ENCODE measurements at regions not wholly inside any gene's neighbourhood (a gene's known extent, or its start where the extent isn't known, plus 50 kb on each side); places are given as distances from the start of the nearest gene placed in this dataset.

- TF ChIP-seq CTCF (IDR thresholded peaks at IDR 0.05; ENCODE audit: poor library complexity) = no peak
- TF ChIP-seq EZH2phosphoT487 (IDR thresholded peaks at IDR 0.05; ENCODE audit: low read depth, severe bottlenecking, unreplicated experiment) = no peak
- no peak for TF ChIP-seq EZH2 (IDR thresholded peaks at IDR 0.05; ENCODE audit: borderline replicate concordance)
Measured at GRCh38 chr14:83548061-83548839, 1981.7 kb upstream of the FLRT2 start.
